ENCODE measurements at regions not wholly inside any gene's neighbourhood (a gene's known extent, or its start where the extent isn't known, plus 50 kb on each side); places are given as distances from the start of the nearest gene placed in this dataset.

GRCh38 chr6:98711380-98711779, 123.0 kb upstream of the POU3F2 start:
- H3K27me3 Mint-ChIP-seq (ENCODE audit: insufficient read depth): no peaks in the 10 kb centered on the region

GRCh38 chr6:98716341-98716740, 118.0 kb upstream of the POU3F2 start:
- DNase-seq: no peak
- Mint-ChIP-seq H3K4me3 (no peak overlapping the region), H3K27me3 (ENCODE audit: insufficient read depth) (no peaks in the 10 kb centered on the region; the same call in 1 of the 2 replicates), H3K27ac (no peak overlapping the region), H3K9me3 (peaks cover 17% of the 10 kb centered on the region), H3K36me3 (ENCODE audit: low read depth) (no peaks in the 10 kb centered on the region), H3K4me1 (ENCODE audit: low read depth) (no peaks in the 10 kb centered on the region)
- TF ChIP-seq CTCF (IDR thresholded peaks at IDR 0.05): no peak

More at GRCh38 chr6:98711380-98711779, 123.0 kb upstream of the POU3F2 start:
- H3K9me3 Mint-ChIP-seq: peaks cover 8% of the 10 kb centered on the region
- no peak for DNase-seq
- no peaks in the 10 kb centered on the region for H3K4me1 Mint-ChIP-seq (ENCODE audit: low read depth)
- H3K27ac Mint-ChIP-seq: no peak overlapping the region
- TF ChIP-seq CTCF (IDR thresholded peaks at IDR 0.05): no peak
- no peak overlapping the region for H3K4me3 Mint-ChIP-seq
- H3K36me3 Mint-ChIP-seq (ENCODE audit: low read depth): no peaks in the 10 kb centered on the region

- Mint-ChIP-seq H3K9me3 (peaks cover 14% of the 10 kb centered on the region), H3K4me1 (ENCODE audit: low read depth) (no peaks in the 10 kb centered on the region), H3K36me3 (ENCODE audit: low read depth) (no peaks in the 10 kb centered on the region), H3K4me3 (no peak overlapping the region), H3K27me3 (ENCODE audit: insufficient read depth) (no peaks in the 10 kb centered on the region; the same call in 1 of the 2 replicates), H3K27ac (no peak overlapping the region)
- TF ChIP-seq CTCF (IDR thresholded peaks at IDR 0.05): no peak
- DNase-seq: no peak
Measured at GRCh38 chr6:98717322-98717877, 117.0 kb upstream of the POU3F2 start.

GRCh38 chr6:98717988-98718387, 116.4 kb upstream of the POU3F2 start:
- H3K4me1 Mint-ChIP-seq (ENCODE audit: low read depth): no peaks in the 10 kb centered on the region
- H3K4me3 Mint-ChIP-seq: no peak overlapping the region
- no peak overlapping the region for H3K27ac Mint-ChIP-seq
- no peak for TF ChIP-seq CTCF (IDR thresholded peaks at IDR 0.05)
- H3K36me3 Mint-ChIP-seq (ENCODE audit: low read depth): no peaks in the 10 kb centered on the region
- no peak for DNase-seq
- no peaks in the 10 kb centered on the region; the same call in 1 of the 2 replicates for H3K27me3 Mint-ChIP-seq (ENCODE audit: insufficient read depth)
- H3K9me3 Mint-ChIP-seq: peaks cover 12% of the 10 kb centered on the region

GRCh38 chr6:98724537-98724936, 109.8 kb upstream of the POU3F2 start:
- Mint-ChIP-seq H3K27me3 (ENCODE audit: insufficient read depth) (no peaks in the 10 kb centered on the region; the same call in 1 of the 2 replicates), H3K4me3 (no peak overlapping the region), H3K4me1 (ENCODE audit: low read depth) (no peaks in the 10 kb centered on the region), H3K36me3 (ENCODE audit: low read depth) (no peaks in the 10 kb centered on the region), H3K27ac (no peak overlapping the region), H3K9me3 (peaks cover 6% of the 10 kb centered on the region; the same call in 1 of the 2 replicates)
- no peak for TF ChIP-seq CTCF (IDR thresholded peaks at IDR 0.05)
- no peak for DNase-seq
